ENCODE measurements at regions not wholly inside any gene's neighbourhood (a gene's known extent, or its start where the extent isn't known, plus 50 kb on each side); places are given as distances from the start of the nearest gene placed in this dataset.

GRCh38 chr4:151862766-151863165, 102.0 kb upstream of the GATB start:
- TF ChIP-seq, protein P1, sequence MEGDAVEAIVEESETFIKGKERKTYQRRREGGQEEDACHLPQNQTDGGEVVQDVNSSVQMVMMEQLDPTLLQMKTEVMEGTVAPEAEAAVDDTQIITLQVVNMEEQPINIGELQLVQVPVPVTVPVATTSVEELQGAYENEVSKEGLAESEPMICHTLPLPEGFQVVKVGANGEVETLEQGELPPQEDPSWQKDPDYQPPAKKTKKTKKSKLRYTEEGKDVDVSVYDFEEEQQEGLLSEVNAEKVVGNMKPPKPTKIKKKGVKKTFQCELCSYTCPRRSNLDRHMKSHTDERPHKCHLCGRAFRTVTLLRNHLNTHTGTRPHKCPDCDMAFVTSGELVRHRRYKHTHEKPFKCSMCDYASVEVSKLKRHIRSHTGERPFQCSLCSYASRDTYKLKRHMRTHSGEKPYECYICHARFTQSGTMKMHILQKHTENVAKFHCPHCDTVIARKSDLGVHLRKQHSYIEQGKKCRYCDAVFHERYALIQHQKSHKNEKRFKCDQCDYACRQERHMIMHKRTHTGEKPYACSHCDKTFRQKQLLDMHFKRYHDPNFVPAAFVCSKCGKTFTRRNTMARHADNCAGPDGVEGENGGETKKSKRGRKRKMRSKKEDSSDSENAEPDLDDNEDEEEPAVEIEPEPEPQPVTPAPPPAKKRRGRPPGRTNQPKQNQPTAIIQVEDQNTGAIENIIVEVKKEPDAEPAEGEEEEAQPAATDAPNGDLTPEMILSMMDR (conservative IDR thresholded peaks at IDR 0.05) = no peak
- H3K27ac ChIP-seq = no peak overlapping the region

GRCh38 chr4:151860561-151861093, 99.8 kb upstream of the GATB start:
- no peak overlapping the region for H3K27ac ChIP-seq
- TF ChIP-seq, protein P1 (conservative IDR thresholded peaks at IDR 0.05) = no peak

- H3K27ac ChIP-seq = no peak overlapping the region
- TF ChIP-seq, protein P1 (conservative IDR thresholded peaks at IDR 0.05) = no peak
Observed at GRCh38 chr4:151859641-151860040, 98.8 kb upstream of the GATB start.

- TF ChIP-seq, protein P1 (conservative IDR thresholded peaks at IDR 0.05) = no peak
- H3K27ac ChIP-seq = no peak overlapping the region
Observed at GRCh38 chr4:151858356-151858755, 97.5 kb upstream of the GATB start.

GRCh38 chr4:151857368-151857767, 96.6 kb upstream of the GATB start:
- TF ChIP-seq, protein P1 (conservative IDR thresholded peaks at IDR 0.05) = no peak
- no peak overlapping the region for H3K27ac ChIP-seq

DNA sequence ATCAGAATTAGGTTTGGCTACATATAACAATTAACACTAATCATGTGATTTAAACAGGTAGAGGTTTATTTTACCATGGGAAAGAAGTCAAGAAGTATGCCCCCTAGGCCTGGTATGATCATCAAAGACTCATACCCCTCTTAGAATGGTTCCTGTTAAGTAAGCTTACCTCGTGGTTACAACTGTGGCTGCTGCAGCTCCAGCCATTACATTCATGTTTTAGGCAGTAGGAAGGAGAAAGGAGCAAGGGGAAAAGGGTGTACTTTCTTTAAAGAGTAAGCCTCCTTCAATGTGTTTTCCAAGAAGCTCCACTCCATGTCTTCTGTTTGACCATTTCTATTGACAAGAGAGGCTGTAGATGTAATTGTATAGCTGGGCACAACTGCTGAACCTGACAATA, 94.9 kb upstream of the GATB start:
- TF ChIP-seq, protein P1 (conservative IDR thresholded peaks at IDR 0.05) = no peak
- no peak overlapping the region for H3K27ac ChIP-seq

GRCh38 chr4:151854731-151855130, 93.9 kb upstream of the GATB start:
- H3K27ac ChIP-seq = no peak overlapping the region
- TF ChIP-seq, protein P1 (conservative IDR thresholded peaks at IDR 0.05) = no peak
